ENCODE measurements at regions not wholly inside any gene's neighbourhood (a gene's known extent, or its start where the extent isn't known, plus 50 kb on each side); places are given as distances from the start of the nearest gene placed in this dataset.

- no peak overlapping the region for H3K27ac Mint-ChIP-seq (ENCODE audit: unreplicated experiment)
- no peak for DNase-seq (ENCODE audit: low read depth, low spot score)
- TF ChIP-seq CTCF (conservative IDR thresholded peaks at IDR 0.05): no peak
These were observed 86.9 kb upstream of the UBE3A start for GRCh38 chr15:25525741-25526140.

GRCh38 chr15:25515633-25516032 is 76.8 kb upstream of the UBE3A start:
- Mint-ChIP-seq H3K4me3 (no peak overlapping the region), H3K4me1 (no peaks in the 10 kb centered on the region), H3K36me3 (ENCODE audit: low read depth) (peaks cover 5% of the 10 kb centered on the region), H3K27me3 (ENCODE audit: low read depth) (no peaks in the 10 kb centered on the region), H3K9me3 (peaks cover 6% of the 10 kb centered on the region), H3K27ac (ENCODE audit: unreplicated experiment) (no peak overlapping the region)
- DNase-seq (ENCODE audit: low read depth, low spot score): no peak
- no peak for TF ChIP-seq CTCF (conservative IDR thresholded peaks at IDR 0.05)

More at GRCh38 chr15:25525741-25526140, 86.9 kb upstream of the UBE3A start:
- Mint-ChIP-seq H3K27me3 (ENCODE audit: low read depth) (no peaks in the 10 kb centered on the region), H3K4me3 (no peak overlapping the region), H3K36me3 (ENCODE audit: low read depth) (no peaks in the 10 kb centered on the region), H3K9me3 (peaks cover 9% of the 10 kb centered on the region), H3K4me1 (no peaks in the 10 kb centered on the region)

- no peak for TF ChIP-seq CTCF (conservative IDR thresholded peaks at IDR 0.05)
- H3K27ac Mint-ChIP-seq (ENCODE audit: unreplicated experiment): peak overlapping the region; percentile 24
- peaks cover 5% of the 10 kb centered on the region for H3K4me1 Mint-ChIP-seq
- no peak for DNase-seq (ENCODE audit: low read depth, low spot score)
- H3K4me3 Mint-ChIP-seq: no peak overlapping the region
- H3K9me3 Mint-ChIP-seq: peaks cover 6% of the 10 kb centered on the region
- H3K27me3 Mint-ChIP-seq (ENCODE audit: low read depth): no peaks in the 10 kb centered on the region
- peaks cover 5% of the 10 kb centered on the region for H3K36me3 Mint-ChIP-seq (ENCODE audit: low read depth)
These were observed 75.7 kb upstream of the UBE3A start for GRCh38 chr15:25514522-25514921.

- peaks cover 5% of the 10 kb centered on the region for H3K36me3 Mint-ChIP-seq (ENCODE audit: low read depth)
- no peak overlapping the region for H3K27ac Mint-ChIP-seq (ENCODE audit: unreplicated experiment)
- no peak overlapping the region for H3K4me3 Mint-ChIP-seq
- peaks cover 10% of the 10 kb centered on the region for H3K4me1 Mint-ChIP-seq
- H3K27me3 Mint-ChIP-seq (ENCODE audit: low read depth): no peaks in the 10 kb centered on the region
- TF ChIP-seq CTCF (conservative IDR thresholded peaks at IDR 0.05): no peak
- DNase-seq (ENCODE audit: low read depth, low spot score): no peak
- H3K9me3 Mint-ChIP-seq: peaks cover 6% of the 10 kb centered on the region
These were observed 74.1 kb upstream of the UBE3A start for GRCh38 chr15:25512957-25513356.

- no peak overlapping the region for H3K4me3 Mint-ChIP-seq
- no peak for DNase-seq (ENCODE audit: low read depth, low spot score)
- H3K27ac Mint-ChIP-seq (ENCODE audit: unreplicated experiment): no peak overlapping the region
- H3K36me3 Mint-ChIP-seq (ENCODE audit: low read depth): peaks cover 5% of the 10 kb centered on the region
- H3K27me3 Mint-ChIP-seq (ENCODE audit: low read depth): no peaks in the 10 kb centered on the region
- peaks cover 6% of the 10 kb centered on the region for H3K9me3 Mint-ChIP-seq
- peaks cover 10% of the 10 kb centered on the region for H3K4me1 Mint-ChIP-seq
- TF ChIP-seq CTCF (conservative IDR thresholded peaks at IDR 0.05): no peak
These were observed 71.3 kb upstream of the UBE3A start for GRCh38 chr15:25510146-25510545.

GRCh38 chr15:25509703-25510102 is 70.9 kb upstream of the UBE3A start:
- no peaks in the 10 kb centered on the region for H3K27me3 Mint-ChIP-seq (ENCODE audit: low read depth)
- TF ChIP-seq CTCF (conservative IDR thresholded peaks at IDR 0.05): no peak
- no peak overlapping the region for H3K4me3 Mint-ChIP-seq
- no peak for DNase-seq (ENCODE audit: low read depth, low spot score)
- H3K4me1 Mint-ChIP-seq: peaks cover 12% of the 10 kb centered on the region
- no peak overlapping the region for H3K27ac Mint-ChIP-seq (ENCODE audit: unreplicated experiment)
- peaks cover 5% of the 10 kb centered on the region for H3K36me3 Mint-ChIP-seq (ENCODE audit: low read depth)
- peaks cover 6% of the 10 kb centered on the region for H3K9me3 Mint-ChIP-seq
